ENCODE measurements at regions not wholly inside any gene's neighbourhood (a gene's known extent, or its start where the extent isn't known, plus 50 kb on each side); places are given as distances from the start of the nearest gene placed in this dataset.

DNA sequence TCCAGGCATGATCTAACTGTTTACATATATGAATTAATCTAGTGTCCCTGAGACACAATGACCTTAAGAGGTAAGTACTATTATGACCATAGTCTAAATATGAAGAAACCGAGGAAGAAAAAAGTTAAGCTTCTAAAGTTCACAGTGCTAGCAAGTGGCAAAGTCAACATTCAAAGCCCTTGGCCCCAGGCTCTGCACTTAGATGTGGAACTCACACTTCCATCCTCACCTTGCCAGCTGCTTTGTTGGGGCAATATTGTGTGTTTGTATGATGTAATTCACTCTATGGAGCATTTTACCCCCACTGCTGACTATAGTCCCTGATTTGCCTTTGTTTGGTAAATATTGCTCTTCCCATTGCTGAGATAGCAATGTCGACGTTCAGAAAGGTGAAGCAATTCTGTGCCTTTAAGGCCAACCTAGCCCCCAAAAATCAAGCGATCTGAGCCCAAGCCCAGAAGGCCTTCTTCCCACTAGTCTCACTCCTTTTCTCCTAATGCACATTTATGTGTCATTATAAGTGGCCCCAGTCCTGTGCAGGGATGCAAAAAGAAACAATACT, 487.6 kb upstream of the ZMIZ1 start:
- Mint-ChIP-seq H3K4me1 (ENCODE audit: unreplicated experiment) (peaks cover 2% of the 10 kb centered on the region), H3K36me3 (ENCODE audit: unreplicated experiment) (no peaks in the 10 kb centered on the region), H3K27me3 (ENCODE audit: unreplicated experiment) (peaks cover 55% of the 10 kb centered on the region), H3K27ac (ENCODE audit: unreplicated experiment) (no peak overlapping the region), H3K9me3 (ENCODE audit: unreplicated experiment) (no peaks in the 10 kb centered on the region), H3K4me3 (ENCODE audit: unreplicated experiment) (no peak overlapping the region)
- TF ChIP-seq, protein P1, sequence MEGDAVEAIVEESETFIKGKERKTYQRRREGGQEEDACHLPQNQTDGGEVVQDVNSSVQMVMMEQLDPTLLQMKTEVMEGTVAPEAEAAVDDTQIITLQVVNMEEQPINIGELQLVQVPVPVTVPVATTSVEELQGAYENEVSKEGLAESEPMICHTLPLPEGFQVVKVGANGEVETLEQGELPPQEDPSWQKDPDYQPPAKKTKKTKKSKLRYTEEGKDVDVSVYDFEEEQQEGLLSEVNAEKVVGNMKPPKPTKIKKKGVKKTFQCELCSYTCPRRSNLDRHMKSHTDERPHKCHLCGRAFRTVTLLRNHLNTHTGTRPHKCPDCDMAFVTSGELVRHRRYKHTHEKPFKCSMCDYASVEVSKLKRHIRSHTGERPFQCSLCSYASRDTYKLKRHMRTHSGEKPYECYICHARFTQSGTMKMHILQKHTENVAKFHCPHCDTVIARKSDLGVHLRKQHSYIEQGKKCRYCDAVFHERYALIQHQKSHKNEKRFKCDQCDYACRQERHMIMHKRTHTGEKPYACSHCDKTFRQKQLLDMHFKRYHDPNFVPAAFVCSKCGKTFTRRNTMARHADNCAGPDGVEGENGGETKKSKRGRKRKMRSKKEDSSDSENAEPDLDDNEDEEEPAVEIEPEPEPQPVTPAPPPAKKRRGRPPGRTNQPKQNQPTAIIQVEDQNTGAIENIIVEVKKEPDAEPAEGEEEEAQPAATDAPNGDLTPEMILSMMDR (IDR thresholded peaks at IDR 0.05) = no peak
- no peak for DNase-seq (ENCODE audit: extremely low spot score, unreplicated experiment)

DNA sequence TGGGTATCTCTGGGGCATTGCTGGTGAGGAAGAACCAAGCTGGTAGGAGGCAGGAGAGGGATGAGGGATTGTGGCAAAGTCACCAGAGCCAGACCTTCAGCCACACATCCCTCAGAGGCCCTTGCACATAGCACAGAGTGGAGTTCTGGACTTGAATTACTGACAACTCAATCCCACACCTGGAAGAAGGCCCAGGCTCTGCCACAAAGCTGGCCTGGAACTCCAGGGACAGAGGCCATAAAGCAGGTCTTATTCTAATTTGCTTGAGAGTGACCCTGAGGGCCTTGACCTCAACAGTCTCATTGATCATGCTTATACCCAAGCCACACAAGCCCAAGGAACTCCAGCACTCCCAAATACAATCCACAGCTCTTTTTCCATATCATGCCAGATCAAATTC, 486.2 kb upstream of the ZMIZ1 start:
- Mint-ChIP-seq H3K27me3 (ENCODE audit: unreplicated experiment) (peaks cover 53% of the 10 kb centered on the region), H3K4me3 (ENCODE audit: unreplicated experiment) (no peak overlapping the region), H3K36me3 (ENCODE audit: unreplicated experiment) (no peaks in the 10 kb centered on the region), H3K4me1 (ENCODE audit: unreplicated experiment) (peaks cover 2% of the 10 kb centered on the region), H3K9me3 (ENCODE audit: unreplicated experiment) (no peaks in the 10 kb centered on the region), H3K27ac (ENCODE audit: unreplicated experiment) (no peak overlapping the region)
- no peak for DNase-seq (ENCODE audit: extremely low spot score, unreplicated experiment)
- TF ChIP-seq, protein P1 (IDR thresholded peaks at IDR 0.05) = no peak

GRCh38 chr10:78584266-78584665, 484.5 kb upstream of the ZMIZ1 start:
- TF ChIP-seq, protein P1 (IDR thresholded peaks at IDR 0.05) = no peak
- Mint-ChIP-seq H3K9me3 (ENCODE audit: unreplicated experiment) (no peaks in the 10 kb centered on the region), H3K4me1 (ENCODE audit: unreplicated experiment) (peaks cover 2% of the 10 kb centered on the region), H3K36me3 (ENCODE audit: unreplicated experiment) (no peaks in the 10 kb centered on the region), H3K27ac (ENCODE audit: unreplicated experiment) (no peak overlapping the region), H3K4me3 (ENCODE audit: unreplicated experiment) (no peak overlapping the region), H3K27me3 (ENCODE audit: unreplicated experiment) (peaks cover 58% of the 10 kb centered on the region)
- DNase-seq (ENCODE audit: extremely low spot score, unreplicated experiment) = peak; percentile 62

GRCh38 chr10:78584681-78585080, 484.1 kb upstream of the ZMIZ1 start:
- DNase-seq (ENCODE audit: extremely low spot score, unreplicated experiment) = no peak
- peaks cover 2% of the 10 kb centered on the region for H3K4me1 Mint-ChIP-seq (ENCODE audit: unreplicated experiment)
- TF ChIP-seq, protein P1 (IDR thresholded peaks at IDR 0.05) = no peak
- no peak overlapping the region for H3K4me3 Mint-ChIP-seq (ENCODE audit: unreplicated experiment)
- no peaks in the 10 kb centered on the region for H3K36me3 Mint-ChIP-seq (ENCODE audit: unreplicated experiment)
- no peak overlapping the region for H3K27ac Mint-ChIP-seq (ENCODE audit: unreplicated experiment)
- peaks cover 57% of the 10 kb centered on the region for H3K27me3 Mint-ChIP-seq (ENCODE audit: unreplicated experiment)
- H3K9me3 Mint-ChIP-seq (ENCODE audit: unreplicated experiment) = no peaks in the 10 kb centered on the region

DNA sequence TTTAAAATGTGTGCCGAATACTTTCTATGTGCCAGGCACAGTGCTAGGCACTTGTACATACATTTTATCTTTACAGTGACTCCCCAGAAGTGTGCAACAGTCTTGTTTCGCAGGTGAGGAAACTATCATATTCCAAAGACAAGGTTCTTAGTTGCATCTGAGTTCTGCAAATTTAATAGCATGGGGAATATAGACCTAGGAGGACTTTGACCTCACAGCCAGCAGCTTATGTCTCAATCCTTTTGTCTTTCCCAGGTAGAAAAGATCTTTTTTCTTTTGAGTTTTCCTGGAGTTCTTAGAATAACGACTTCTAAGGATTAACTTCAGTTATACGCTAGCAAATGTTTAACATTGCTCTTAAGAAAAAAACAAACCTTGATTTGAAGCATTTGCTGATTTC, 482.8 kb upstream of the ZMIZ1 start:
- H3K9me3 Mint-ChIP-seq (ENCODE audit: unreplicated experiment) = no peaks in the 10 kb centered on the region
- TF ChIP-seq, protein P1 (IDR thresholded peaks at IDR 0.05) = no peak

More for the DNA sequence above, 482.8 kb upstream of the ZMIZ1 start:
- Mint-ChIP-seq H3K36me3 (ENCODE audit: unreplicated experiment) (no peaks in the 10 kb centered on the region), H3K27me3 (ENCODE audit: unreplicated experiment) (peaks cover 59% of the 10 kb centered on the region), H3K27ac (ENCODE audit: unreplicated experiment) (no peak overlapping the region), H3K4me1 (ENCODE audit: unreplicated experiment) (peaks cover 2% of the 10 kb centered on the region), H3K4me3 (ENCODE audit: unreplicated experiment) (no peak overlapping the region)
- DNase-seq (ENCODE audit: extremely low spot score, unreplicated experiment) = no peak
